Renal cortical epithelial cell (primary cell): ENCODE measurements at regions not wholly inside any gene's neighbourhood (a gene's known extent, or its start where the extent isn't known, plus 50 kb on each side); places are given as distances from the start of the nearest gene placed in this dataset.
"Not testable (repeated sequence)": the region's sequence is repeated elsewhere in the genome, so short reads cannot be mapped to it uniquely, and the experiment has no call there.

ENCODE experiments used
- DNase-seq: peaks from one replicate; pipeline ENCODE4 v3.0.0-alpha.2; 2011; ENCODE audit warnings: low read depth

- DNase-seq, result peak; percentile 69
Observed at GRCh38 chr12:127559349-127560040, 707.5 kb upstream of the TMEM132C start.

- no peak for DNase-seq
Observed at GRCh38 chr12:127560041-127560478, 706.9 kb upstream of the TMEM132C start.

GRCh38 chr12:127562816-127563215 lies 704.2 kb upstream of the TMEM132C start:
- DNase-seq, result no peak

- no peak for DNase-seq
Observed at GRCh38 chr12:127565241-127565640, 701.7 kb upstream of the TMEM132C start.

- no peak for DNase-seq
Observed at GRCh38 chr12:127567531-127567930, 699.4 kb upstream of the TMEM132C start.

GRCh38 chr12:127570387-127570786 lies 696.6 kb upstream of the TMEM132C start:
- DNase-seq, result no peak

- no peak for DNase-seq
Observed at GRCh38 chr12:127570793-127571360, 696.1 kb upstream of the TMEM132C start.

GRCh38 chr12:127571578-127571977 lies 695.4 kb upstream of the TMEM132C start:
- DNase-seq, result no peak

GRCh38 chr12:127579446-127579845 lies 687.5 kb upstream of the TMEM132C start:
- no peak for DNase-seq

- no peak for DNase-seq
Observed at GRCh38 chr12:127582074-127582473, 684.9 kb upstream of the TMEM132C start.

- no peak for DNase-seq
Observed at GRCh38 chr12:127583041-127583440, 683.9 kb upstream of the TMEM132C start.

- no peak for DNase-seq
Observed at GRCh38 chr12:127588249-127588648, 678.7 kb upstream of the TMEM132C start.

- no peak for DNase-seq
Observed at GRCh38 chr12:127589541-127589940, 677.4 kb upstream of the TMEM132C start.

GRCh38 chr12:127590868-127591267 lies 676.1 kb upstream of the TMEM132C start:
- no peak for DNase-seq

GRCh38 chr12:127592245-127592644 lies 674.7 kb upstream of the TMEM132C start:
- no peak for DNase-seq

GRCh38 chr12:127594351-127594970 lies 672.5 kb upstream of the TMEM132C start:
- DNase-seq, result no peak

- DNase-seq, result no peak
Observed at GRCh38 chr12:127595506-127595905, 671.5 kb upstream of the TMEM132C start.

GRCh38 chr12:127596891-127597290 lies 670.1 kb upstream of the TMEM132C start:
- no peak for DNase-seq

- DNase-seq, result no peak
Observed at GRCh38 chr12:127599436-127599835, 667.5 kb upstream of the TMEM132C start.

- no peak for DNase-seq
Observed at GRCh38 chr12:127600211-127600610, 666.8 kb upstream of the TMEM132C start.

- no peak for DNase-seq
Observed at GRCh38 chr12:127606476-127607015, 660.4 kb upstream of the TMEM132C start.

- DNase-seq, result no peak
Observed at GRCh38 chr12:127607146-127607725, 659.7 kb upstream of the TMEM132C start.

GRCh38 chr12:127608359-127608758 lies 658.6 kb upstream of the TMEM132C start:
- DNase-seq, result not testable (repeated sequence)
